GM23248 (cell line): ENCODE measurements at regions not wholly inside any gene's neighbourhood (a gene's known extent, or its start where the extent isn't known, plus 50 kb on each side); places are given as distances from the start of the nearest gene placed in this dataset.

Source experiments
- EZH2 ChIP-seq: fragments of 200-600 bp; sonication (generic); IDR thresholded peaks from 2 replicates; pipeline ENCODE4 v1.6.1; 2018; ENCODE audit warnings: antibody characterized with exemption, mild to moderate bottlenecking; ENCODE audit not compliant: insufficient read depth, poor library complexity, severe bottlenecking
- EZH2phosphoT487 ChIP-seq: fragments of 200-600 bp; sonication (generic); IDR thresholded peaks from 2 replicates; pipeline ENCODE4 v1.6.1; 2018; ENCODE audit warnings: antibody characterized with exemption, moderate library complexity, mild to moderate bottlenecking, low read depth; ENCODE audit not compliant: insufficient read depth

- TF ChIP-seq EZH2, result no peak
- TF ChIP-seq EZH2phosphoT487, result no peak
These were observed 150.6 kb upstream of the TMEFF2 start for GRCh38 chr2:192345287-192345686.
